AG09319 (cell line): ENCODE measurements at regions not wholly inside any gene's neighbourhood (a gene's known extent, or its start where the extent isn't known, plus 50 kb on each side); places are given as distances from the start of the nearest gene placed in this dataset.
"Not testable (repeated sequence)": the region's sequence is repeated elsewhere in the genome, so short reads cannot be mapped to it uniquely, and the experiment has no call there.

Experiments used
- DNase-seq: peaks from one replicate; pipeline ENCODE4 v3.0.0-alpha.2; 2010; ENCODE audit warnings: low read depth; ENCODE audit errors: extremely low read depth
- CTCF ChIP-seq: IDR thresholded peaks from 2 replicates; pipeline ENCODE4 v1.5.1; 2011; ENCODE audit warnings: low read depth, mild to moderate bottlenecking, inconsistent platforms, low read length, moderate library complexity

GRCh38 chr6:84635081-84635761, 129.2 kb downstream of the TBX18 start:
- TF ChIP-seq CTCF = no peak
- DNase-seq = no peak

DNA sequence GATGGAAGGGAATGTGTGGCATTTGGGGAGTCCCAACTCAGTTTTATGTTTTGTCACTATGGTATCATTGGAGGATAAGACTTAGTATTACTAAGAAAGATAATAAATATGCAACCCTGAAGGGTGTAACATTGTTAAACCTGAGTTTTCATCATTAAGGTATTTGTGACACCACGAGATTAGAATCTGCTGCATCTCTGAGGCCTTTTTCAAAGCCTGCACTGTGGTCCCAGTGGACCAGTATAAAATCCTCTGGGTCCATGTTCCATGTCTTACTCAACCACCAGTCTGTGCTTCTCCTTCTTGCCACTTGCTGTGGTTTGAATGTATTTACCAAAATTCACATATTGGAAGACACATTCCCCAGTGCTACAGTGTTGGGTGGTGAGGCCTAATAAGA, 130.6 kb downstream of the TBX18 start:
- no peak for DNase-seq
- TF ChIP-seq CTCF = no peak

GRCh38 chr6:84626527-84626926, 137.9 kb downstream of the TBX18 start:
- DNase-seq = not testable (repeated sequence)

DNA sequence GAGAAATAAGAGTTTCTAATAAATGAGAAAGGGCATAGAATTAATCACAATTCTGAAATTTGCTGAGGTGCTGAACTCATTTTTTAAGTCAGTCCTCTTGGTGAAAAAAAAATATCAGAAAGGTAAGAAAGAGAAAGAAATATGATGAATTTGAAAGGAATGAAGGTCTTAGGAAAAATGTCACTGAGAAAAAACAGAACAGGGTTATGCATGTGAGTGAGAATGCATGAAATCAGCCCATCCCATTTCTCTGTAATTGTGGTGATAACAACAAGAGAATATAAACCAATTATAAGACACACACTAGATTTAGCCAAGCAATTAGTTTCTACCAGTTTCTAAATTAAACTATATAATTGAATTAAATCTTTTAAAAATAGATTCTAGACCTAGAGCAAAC, 138.9 kb downstream of the TBX18 start:
- TF ChIP-seq CTCF = no peak
- DNase-seq = no peak

GRCh38 chr6:84623956-84624680, 140.3 kb downstream of the TBX18 start:
- no peak for TF ChIP-seq CTCF

DNA sequence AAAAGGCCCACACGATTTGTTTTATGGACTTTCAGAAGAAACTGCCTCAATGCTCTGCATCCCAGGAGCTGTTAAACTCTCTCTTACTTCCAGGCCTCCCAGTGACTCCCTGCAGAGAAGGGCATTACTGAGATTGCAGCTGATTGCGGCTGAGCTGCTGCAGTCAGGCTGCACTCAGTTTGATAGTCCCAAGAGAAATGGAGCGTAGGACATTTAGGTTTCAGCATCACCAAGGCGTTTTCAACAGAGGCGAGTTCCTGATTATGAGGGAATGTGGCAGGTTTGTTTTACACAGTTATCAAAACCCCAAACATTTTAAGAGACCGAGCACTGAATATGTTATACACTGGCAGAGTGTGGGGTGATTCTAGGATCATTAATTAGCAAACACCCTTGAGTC, 145.6 kb downstream of the TBX18 start:
- no peak for DNase-seq
- no peak for TF ChIP-seq CTCF

More at GRCh38 chr6:84623956-84624680, 140.3 kb downstream of the TBX18 start:
- DNase-seq = no peak

GRCh38 chr6:84618046-84618752, 146.2 kb downstream of the TBX18 start:
- TF ChIP-seq CTCF = no peak
- peak; percentile 54 for DNase-seq
